Smooth muscle cell (in vitro differentiated cells): ENCODE measurements at regions not wholly inside any gene's neighbourhood (a gene's known extent, or its start where the extent isn't known, plus 50 kb on each side); places are given as distances from the start of the nearest gene placed in this dataset.

ENCODE experiments used
- DNase-seq: peaks from one replicate; lab custom pipeline; 2025; ENCODE audit not compliant: unreplicated experiment; lab: John Stamatoyannopoulos, UW
- H2AFZ ChIP-seq: fragments of 200-600 bp; sonication (generic); 2 replicates; pipeline ENCODE4 v1.6.0; 2016; ENCODE audit warnings: antibody characterized with exemption, low read depth, mild to moderate bottlenecking
- H3F3A ChIP-seq: fragments of 200-600 bp; sonication (generic); 2 replicates; pipeline ENCODE4 v1.6.0; 2017; ENCODE audit warnings: antibody characterized with exemption, low read depth
- H3K27ac ChIP-seq: fragments of 200-600 bp; sonication (generic); 2 replicates; pipeline ENCODE4 v1.5.1; 2016; ENCODE audit warnings: low read depth, mild to moderate bottlenecking
- H3K27me3 ChIP-seq: fragments of 200-600 bp; sonication (generic); 2 replicates; pipeline ENCODE4 v1.6.1; 2016; ENCODE audit warnings: low read depth, mild to moderate bottlenecking
- H3K36me3 ChIP-seq: fragments of 200-600 bp; sonication (generic); 2 replicates; pipeline ENCODE4 v1.5.1; 2016; ENCODE audit warnings: low read depth
- H3K4me1 ChIP-seq: fragments of 200-600 bp; sonication (generic); 2 replicates; pipeline ENCODE4 v1.5.1; 2016; ENCODE audit warnings: low read depth
- H3K4me2 ChIP-seq: fragments of 200-600 bp; sonication (generic); 2 replicates; pipeline ENCODE4 v1.6.0; 2016; ENCODE audit warnings: mild to moderate bottlenecking
- H3K4me3 ChIP-seq: fragments of 200-600 bp; sonication (generic); 2 replicates; pipeline ENCODE4 v1.5.1; 2016; ENCODE audit warnings: mild to moderate bottlenecking
- H3K79me2 ChIP-seq: fragments of 200-600 bp; sonication (generic); 2 replicates; pipeline ENCODE4 v1.6.0; 2016; ENCODE audit warnings: low read depth, mild to moderate bottlenecking
- H3K9ac ChIP-seq: fragments of 200-600 bp; sonication (generic); 2 replicates; pipeline ENCODE4 v1.6.0; 2016; ENCODE audit warnings: low read depth
- H3K9me3 ChIP-seq: fragments of 200-600 bp; sonication (generic); replicated peaks from 2 replicates; pipeline ENCODE4 v1.5.1; 2016; ENCODE audit warnings: low read depth
- H4K20me1 ChIP-seq: fragments of 200-600 bp; sonication (generic); 2 replicates; pipeline ENCODE4 v1.6.0; 2016; ENCODE audit warnings: low read depth
- CTCF ChIP-seq: fragments of 200-600 bp; sonication (generic); IDR thresholded peaks from 2 replicates; pipeline ENCODE4 v1.5.1; 2017; ENCODE audit warnings: borderline replicate concordance, mild to moderate bottlenecking, antibody characterized with exemption; ENCODE audit not compliant: insufficient read depth, poor library complexity, severe bottlenecking
- WGBS: methylation state at CpG from one replicate; pipeline ENCODE4 v1.1.7; 2016; ENCODE audit warnings: low lambda C conversion rate; 5-methylcytosine and 5-hydroxymethylcytosine counted together

GRCh38 chr15:87591042-87591441 lies 665.5 kb downstream of the NTRK3 start:
- Histone ChIP-seq H3K27me3 (no peaks in the 10 kb centered on the region), H3F3A (no peaks in the 10 kb centered on the region), H3K27ac (no peak overlapping the region), H3K36me3 (no peaks in the 10 kb centered on the region), H3K79me2 (no peaks in the 10 kb centered on the region), H3K4me2 (no peak overlapping the region), H3K9ac (no peak overlapping the region), H3K4me1 (no peaks in the 10 kb centered on the region), H3K9me3 (no peaks in the 10 kb centered on the region), H4K20me1 (no peaks in the 10 kb centered on the region), H2AFZ (no peak overlapping the region), H3K4me3 (no peak overlapping the region)
- DNase-seq = no peak
- 90% methylated on average over 1 of the region's 1 CpG for WGBS
- no peak for TF ChIP-seq CTCF

DNA sequence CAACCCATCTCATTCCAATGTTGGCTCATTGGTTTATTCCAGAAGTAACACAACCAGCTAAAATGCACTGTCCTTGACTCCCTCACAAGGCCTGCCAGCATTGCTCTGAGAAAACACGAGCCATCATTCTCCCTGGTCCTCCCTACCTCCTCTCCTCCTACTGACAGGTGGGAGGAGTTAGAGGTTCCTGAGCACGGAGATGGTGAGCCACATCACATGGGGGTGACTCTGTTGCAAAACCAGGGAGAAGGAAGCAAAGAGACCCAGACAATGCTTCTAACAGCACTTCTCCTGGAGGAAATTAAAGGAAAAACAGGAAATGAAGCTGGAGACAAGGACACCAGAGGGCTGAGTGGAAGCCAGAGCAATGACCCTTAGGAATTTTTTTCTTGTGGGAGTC lies 667.4 kb downstream of the NTRK3 start:
- no peaks in the 10 kb centered on the region for H3F3A ChIP-seq
- no peak overlapping the region for H3K27ac ChIP-seq
- no peak overlapping the region for H3K9ac ChIP-seq
- no peak for TF ChIP-seq CTCF
- H4K20me1 ChIP-seq = no peaks in the 10 kb centered on the region
- H3K9me3 ChIP-seq = no peaks in the 10 kb centered on the region
- H2AFZ ChIP-seq = no peak overlapping the region
- H3K4me1 ChIP-seq = no peaks in the 10 kb centered on the region
- 88% methylated on average over 2 of the region's 2 CpGs for WGBS
- H3K36me3 ChIP-seq = no peaks in the 10 kb centered on the region
- no peaks in the 10 kb centered on the region for H3K27me3 ChIP-seq
- no peak for DNase-seq
- H3K4me2 ChIP-seq = no peak overlapping the region
- H3K4me3 ChIP-seq = no peak overlapping the region
- H3K79me2 ChIP-seq = no peaks in the 10 kb centered on the region

GRCh38 chr15:87582169-87582568 lies 674.4 kb downstream of the NTRK3 start:
- Histone ChIP-seq H3K4me1 (no peaks in the 10 kb centered on the region), H2AFZ (no peak overlapping the region), H3K4me3 (no peak overlapping the region), H3K79me2 (no peaks in the 10 kb centered on the region), H3K36me3 (no peaks in the 10 kb centered on the region), H3K27me3 (peaks cover 5% of the 10 kb centered on the region), H3K9me3 (no peaks in the 10 kb centered on the region), H3K4me2 (no peak overlapping the region), H3K27ac (no peak overlapping the region), H4K20me1 (no peaks in the 10 kb centered on the region), H3F3A (no peaks in the 10 kb centered on the region), H3K9ac (no peak overlapping the region)
- WGBS = 60% methylated on average over 3 of the region's 3 CpGs
- DNase-seq = no peak
- no peak for TF ChIP-seq CTCF

DNA sequence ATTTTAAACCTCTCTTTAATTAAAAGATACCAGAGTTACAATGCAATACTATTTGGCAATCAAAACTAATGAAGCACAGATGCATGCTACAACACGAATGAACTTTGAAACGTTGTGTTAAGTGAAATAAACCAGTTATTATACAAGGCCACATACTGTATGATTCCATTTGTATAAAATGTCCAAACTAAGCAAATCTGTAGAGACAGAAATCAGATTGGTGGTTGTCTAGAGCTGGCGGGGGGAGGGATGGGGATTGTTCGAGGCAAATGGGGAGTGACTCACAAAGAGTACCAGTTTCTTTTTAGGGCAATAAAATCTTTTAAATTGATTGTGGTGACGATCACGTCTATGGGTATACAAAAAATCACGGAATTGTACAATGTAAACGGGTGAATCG lies 677.0 kb downstream of the NTRK3 start:
- Histone ChIP-seq H3K27me3 (peaks cover 5% of the 10 kb centered on the region), H3K9me3 (no peaks in the 10 kb centered on the region), H3K36me3 (no peaks in the 10 kb centered on the region), H3K79me2 (no peaks in the 10 kb centered on the region), H3K4me3 (no peak overlapping the region), H3K4me1 (no peaks in the 10 kb centered on the region), H4K20me1 (no peaks in the 10 kb centered on the region), H3K9ac (no peak overlapping the region), H2AFZ (no peak overlapping the region), H3K27ac (no peak overlapping the region), H3F3A (no peaks in the 10 kb centered on the region), H3K4me2 (no peak overlapping the region)
- 79% methylated on average over 9 of the region's 9 CpGs for WGBS
- no peak for TF ChIP-seq CTCF
- DNase-seq = no peak
